Medulla oblongata (tissue), 1 donor: ENCODE measurements at regions not wholly inside any gene's neighbourhood (a gene's known extent, or its start where the extent isn't known, plus 50 kb on each side); places are given as distances from the start of the nearest gene placed in this dataset.
"Not testable (repeated sequence)": the region's sequence is repeated elsewhere in the genome, so short reads cannot be mapped to it uniquely, and the experiment has no call there.

Source experiments
- DNase-seq: peaks from one replicate; pipeline ENCODE4 v3.0.0-alpha.2; 2015; ENCODE audit errors: extremely low spot score

GRCh38 chr13:65401315-65401714 is 1828.8 kb downstream of the PCDH9 start:
- no peak for DNase-seq

DNA sequence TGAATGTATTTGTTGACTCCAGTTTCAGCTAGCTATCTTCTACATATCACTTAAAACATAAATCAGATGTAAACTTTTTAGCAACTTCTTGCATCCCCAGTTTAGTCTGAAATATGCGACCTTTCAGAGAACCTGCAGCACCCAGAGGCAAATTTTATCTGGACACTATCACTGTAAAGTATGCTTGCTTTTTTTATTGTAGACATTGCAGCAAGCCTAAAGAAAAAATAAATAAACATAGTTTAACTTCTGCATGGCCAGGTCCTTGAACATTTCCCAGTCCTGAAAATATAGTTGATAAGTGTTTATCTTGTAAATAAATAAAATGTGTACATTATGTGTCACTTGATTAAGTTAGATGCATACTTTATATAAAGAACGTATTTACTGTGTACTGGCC is 1829.4 kb downstream of the PCDH9 start:
- no peak for DNase-seq

DNA sequence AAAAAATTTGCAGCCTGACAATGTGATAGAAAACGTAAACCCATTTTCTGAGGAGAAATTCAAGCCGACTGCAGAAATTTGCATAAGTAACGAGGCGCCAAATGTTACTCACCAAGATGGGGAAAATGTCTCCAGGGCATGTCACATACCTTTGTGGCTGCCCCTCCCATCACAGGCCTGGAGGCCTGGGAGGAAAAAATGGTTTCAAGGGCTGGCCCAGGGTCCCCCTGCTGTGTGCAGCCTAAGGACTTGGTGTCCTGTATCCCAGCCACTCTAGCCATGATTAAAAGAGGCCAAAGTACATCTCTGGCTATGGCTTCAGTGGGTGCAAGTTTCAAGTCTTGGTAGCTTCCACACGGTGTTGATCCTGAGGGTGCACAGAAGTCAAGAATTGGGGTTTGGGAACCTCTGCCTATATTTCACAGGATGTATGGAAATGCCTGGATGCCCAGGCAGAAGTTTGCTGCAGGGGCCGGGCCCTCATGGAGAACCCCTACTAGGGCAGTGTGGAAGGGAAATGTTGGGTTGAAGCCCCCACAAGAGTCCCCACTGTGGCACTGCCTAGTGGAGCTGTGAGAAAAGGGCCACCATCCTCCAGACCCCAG is 1842.3 kb downstream of the PCDH9 start:
- DNase-seq: no peak

DNA sequence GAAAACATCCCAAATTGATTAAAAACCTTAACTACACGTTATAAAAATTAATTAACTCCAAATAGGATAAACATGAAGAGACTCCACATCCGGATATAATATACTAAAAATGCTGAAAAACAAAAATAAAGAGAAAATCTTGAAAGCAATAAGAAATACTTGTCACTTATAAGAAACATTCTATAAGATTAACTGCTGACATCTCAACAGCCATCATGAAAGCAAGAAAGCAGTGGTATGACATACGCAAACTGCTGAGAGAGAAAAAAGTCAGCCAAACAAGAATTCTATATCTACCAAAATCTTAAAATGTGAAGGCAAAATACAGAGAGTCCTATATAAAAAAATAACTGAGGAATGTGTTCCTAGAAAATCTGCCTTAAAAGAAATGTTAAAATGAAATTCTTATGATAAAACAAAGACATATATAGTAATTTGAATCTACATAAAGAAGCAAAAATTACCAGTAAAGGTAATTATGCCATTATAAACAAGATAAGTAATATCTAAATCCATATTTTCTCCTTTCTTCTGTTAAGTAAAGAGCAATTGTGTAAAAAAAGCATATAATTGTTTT is 1851.1 kb downstream of the PCDH9 start:
- no peak for DNase-seq

GRCh38 chr13:65378484-65378883 is 1851.7 kb downstream of the PCDH9 start:
- DNase-seq: no peak

DNA sequence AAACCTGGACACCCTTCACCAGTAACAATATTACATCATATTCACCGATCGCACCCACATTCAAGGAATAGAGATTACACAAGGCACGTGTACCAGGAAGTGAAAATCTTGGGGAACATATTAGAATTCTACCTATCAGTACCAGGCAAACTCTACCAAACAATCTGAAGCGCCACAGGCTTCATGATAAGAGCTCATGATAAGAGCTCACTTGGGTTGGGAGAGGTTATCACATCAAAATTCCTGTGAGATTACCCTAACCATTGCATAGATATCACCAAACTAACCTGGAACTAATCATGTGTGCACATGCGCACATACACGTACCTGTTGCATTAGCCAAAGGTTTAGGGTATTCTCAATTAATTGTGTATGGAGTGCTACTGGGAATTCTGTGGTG is 1861.3 kb downstream of the PCDH9 start:
- no peak for DNase-seq

DNA sequence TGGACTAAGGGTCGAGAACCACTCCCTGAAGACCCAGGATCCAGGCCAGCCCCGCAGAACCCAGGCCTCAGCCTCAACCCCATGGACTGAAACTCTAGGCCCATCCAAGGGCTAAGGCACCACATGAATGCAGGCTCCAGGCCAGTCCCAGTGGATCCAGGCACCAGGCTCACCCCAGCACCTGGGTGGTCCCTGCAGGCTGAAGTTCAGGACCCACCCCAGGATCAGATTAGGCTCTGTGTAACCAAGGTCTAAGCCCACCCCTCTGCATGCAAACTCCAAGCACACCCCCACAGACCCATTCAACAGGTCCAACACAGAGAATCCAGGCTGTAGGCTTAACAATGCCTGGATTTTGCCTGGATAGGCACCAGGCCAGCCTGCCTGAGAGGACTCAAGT is 1876.2 kb downstream of the PCDH9 start:
- DNase-seq: no peak

- DNase-seq: not testable (repeated sequence)
Observed at GRCh38 chr13:65353150-65353549, 1877.0 kb downstream of the PCDH9 start.

DNA sequence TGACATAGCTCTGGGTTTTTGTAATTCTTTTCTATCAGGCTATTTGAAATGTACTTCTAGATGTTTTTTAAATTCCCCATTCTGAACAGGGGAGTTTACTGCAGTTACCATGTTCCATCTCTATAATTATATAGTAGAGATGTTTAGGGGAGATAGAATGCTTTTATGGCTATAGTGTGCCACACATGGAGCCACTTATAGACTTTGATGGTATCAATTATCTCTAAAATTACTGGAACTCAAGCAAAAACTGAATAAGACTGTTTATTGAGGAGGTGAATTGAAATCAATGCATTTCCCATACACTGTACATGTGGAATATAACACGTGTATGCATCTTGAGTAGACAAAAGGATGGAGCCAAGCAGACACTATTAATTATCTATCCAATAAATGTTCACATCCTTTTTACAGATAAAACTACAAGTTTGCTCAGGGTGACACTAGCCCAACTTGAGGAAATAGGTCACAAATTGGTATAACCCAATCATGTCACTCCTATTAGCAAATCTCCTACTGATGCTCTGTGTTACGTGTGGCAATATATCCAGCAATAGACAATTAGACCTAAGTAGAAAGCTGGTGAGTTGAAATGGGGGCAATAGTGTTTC is 1882.6 kb downstream of the PCDH9 start:
- no peak for DNase-seq

DNA sequence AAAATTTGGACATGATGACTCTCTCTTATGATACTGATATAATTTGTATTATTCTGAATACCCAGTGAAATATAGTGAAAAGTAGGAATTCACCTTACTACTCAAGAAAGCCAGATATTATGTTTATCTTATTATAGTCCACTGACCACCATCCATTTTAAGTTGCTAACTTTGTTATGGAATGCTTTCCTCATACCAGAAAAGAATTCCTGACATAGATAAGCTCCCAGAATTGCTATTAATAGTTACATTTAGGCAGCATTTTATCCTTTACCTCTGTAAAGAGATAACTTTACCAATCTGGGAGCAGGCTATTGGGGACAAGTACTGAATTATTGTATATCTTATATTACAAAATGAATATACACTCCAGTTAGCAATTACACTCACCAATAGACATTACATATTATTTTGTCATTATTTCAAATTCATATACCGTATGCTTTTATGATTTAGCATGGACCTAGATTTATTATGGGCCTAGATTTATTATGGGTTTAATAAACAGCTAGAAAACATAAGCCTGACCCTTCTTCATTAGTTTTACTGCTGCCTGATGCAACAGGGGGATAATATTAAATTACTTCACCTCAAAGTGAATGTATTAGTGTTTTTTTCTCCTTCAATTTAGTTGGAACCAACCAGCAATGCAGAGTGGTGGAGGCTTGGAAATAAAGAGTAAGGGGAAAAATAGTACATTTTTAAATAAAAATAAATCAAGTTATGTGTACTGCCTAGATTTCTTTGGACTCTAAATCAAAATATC is 1886.1 kb downstream of the PCDH9 start:
- no peak for DNase-seq

DNA sequence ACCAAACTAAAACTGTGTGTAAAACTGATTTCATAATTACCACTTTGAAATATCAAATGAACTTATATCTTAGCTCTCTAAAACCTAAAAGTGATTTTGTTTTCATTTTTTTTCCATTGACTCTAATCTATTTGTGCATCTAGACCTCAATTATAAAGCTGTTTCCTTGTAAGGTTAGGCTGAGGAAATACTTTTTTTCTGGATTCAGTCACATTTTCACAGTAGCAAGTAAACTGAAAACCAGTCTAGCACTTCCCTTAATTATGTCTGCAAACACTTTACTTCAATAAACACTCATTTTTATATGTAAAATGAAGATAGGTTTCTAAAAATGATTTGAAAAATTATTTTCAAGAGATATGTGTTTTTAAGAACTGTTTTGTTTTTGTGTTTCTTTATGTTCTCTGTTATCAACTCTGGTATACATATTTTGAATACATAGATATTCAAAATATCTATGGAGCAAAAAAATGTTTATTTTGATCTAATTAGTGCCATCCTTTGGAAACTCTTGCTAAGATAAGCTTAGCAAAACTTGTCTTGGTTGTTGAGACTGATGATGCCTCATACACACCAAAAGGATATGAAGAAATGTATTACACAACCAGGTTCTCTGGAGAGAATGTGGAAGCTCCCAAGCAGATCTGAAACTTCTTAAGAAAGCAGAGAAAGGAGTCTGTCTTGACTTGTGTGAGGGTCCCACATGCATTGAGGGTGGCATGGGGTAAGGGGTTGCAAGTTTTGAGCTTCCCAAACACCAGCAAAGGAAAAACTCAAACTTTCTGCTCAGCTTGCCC is 1887.4 kb downstream of the PCDH9 start:
- no peak for DNase-seq

DNA sequence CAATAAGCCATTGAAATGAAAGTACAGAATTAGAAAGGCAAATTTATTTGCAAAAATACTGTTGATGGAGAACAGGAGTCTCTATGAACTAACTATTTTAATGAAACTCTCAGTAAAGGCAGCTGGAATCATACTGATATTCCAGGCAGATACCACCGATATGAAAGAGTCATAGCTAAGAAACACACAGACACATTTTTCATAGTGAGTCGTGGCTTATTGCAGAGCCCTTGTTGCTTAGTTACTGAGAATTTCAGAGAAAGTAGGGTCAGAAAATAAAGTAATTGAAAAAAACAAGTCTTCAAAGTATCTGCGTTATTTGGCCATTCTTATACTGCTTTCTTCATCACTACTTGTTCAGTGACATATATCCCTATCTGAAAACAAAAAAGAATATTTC is 1890.9 kb downstream of the PCDH9 start:
- no peak for DNase-seq

DNA sequence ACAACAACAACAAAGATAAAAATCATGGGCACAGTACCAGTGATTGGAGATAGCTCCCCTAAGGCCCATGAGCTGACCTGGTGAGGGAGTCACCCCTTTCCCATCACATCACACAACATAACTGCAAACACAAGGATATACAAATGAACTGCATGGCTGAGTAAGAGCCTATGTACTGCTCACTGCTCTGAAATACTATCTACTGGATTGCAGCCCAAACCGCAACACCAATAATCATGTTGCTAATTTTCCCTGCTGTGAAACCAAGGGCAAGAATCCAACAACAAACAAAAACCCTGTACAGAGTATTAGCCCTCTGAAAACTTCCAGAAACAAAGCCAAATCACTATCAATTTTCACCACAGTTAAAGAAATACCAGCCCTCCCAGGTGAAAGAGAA is 1893.2 kb downstream of the PCDH9 start:
- DNase-seq: no peak

GRCh38 chr13:65336087-65336749 is 1893.9 kb downstream of the PCDH9 start:
- no peak for DNase-seq

GRCh38 chr13:65330691-65331090 is 1899.4 kb downstream of the PCDH9 start:
- DNase-seq: no peak

DNA sequence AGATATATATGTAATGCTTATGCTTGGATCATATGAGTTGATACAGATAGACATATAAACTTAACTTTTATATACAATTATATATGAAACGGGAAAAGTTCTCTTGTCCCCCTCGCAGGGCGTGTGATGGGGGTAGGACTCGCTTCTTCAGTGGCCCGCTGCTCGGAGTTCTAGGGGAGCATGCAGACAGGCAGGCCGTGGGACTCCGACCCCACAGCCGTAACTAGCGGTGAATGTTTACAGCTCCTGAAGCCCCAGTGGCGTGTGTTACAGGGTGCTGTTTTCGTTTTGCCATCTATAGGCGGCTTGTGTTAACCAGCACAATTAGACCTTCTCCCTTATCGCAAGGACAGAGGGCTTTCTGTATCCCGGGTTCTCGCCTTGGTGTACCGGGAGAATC is 1899.8 kb downstream of the PCDH9 start:
- DNase-seq: no peak

GRCh38 chr13:65323192-65323591 is 1906.9 kb downstream of the PCDH9 start:
- not testable (repeated sequence) for DNase-seq

GRCh38 chr13:65321423-65321822 is 1908.7 kb downstream of the PCDH9 start:
- DNase-seq: not testable (repeated sequence)

GRCh38 chr13:65314008-65314407 is 1916.1 kb downstream of the PCDH9 start:
- no peak for DNase-seq

DNA sequence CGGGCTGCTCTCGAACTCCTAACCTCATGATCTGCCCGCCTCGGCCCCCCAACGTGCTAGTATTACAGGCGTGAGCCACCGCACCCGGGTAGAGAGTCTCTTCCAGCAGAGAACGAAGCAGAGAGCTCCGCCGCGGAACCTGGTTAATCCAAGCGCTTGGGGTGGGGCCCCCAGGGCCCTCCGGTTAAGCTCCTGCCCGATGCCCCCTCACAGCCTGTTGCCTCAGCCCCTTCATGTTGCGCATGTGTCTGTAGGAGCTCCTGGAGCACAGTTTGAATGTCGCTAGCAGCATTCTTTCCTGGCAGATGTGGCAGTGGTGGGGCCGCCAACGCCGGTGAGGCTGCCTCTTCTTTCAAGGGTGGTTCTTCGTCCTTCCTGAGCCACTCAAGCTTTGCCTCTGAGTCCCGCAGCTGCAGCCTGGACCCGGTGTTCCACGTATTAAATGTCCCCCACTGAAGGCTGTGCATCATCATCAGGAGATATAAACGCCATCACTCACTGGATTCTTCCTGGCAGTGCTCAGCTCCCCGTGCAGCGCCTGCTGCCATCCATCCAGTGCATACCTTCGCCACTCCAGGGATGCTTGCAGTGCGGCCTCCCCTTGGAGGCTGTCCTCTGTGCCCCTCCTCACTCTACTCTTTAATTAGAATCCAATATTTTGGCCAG is 1919.3 kb downstream of the PCDH9 start:
- DNase-seq: no peak

DNA sequence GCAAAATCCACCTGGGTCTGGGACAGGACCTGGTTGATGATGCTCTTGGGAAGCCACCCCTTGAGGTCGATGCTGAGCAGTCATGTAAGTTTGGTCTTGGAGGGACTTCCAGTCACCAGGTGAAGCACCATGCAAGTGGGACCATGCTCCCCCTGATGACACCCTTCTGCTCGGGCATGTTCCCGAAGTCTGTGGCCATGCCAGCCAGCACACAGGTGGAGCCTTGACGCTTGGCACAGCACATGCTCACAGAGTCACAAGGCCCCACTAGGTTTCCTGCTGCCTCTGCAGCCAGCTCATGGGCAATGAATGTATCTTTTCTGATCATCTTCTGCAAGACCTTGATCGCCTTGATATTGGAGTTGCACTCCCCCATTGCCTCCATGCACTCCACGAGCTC is 1920.2 kb downstream of the PCDH9 start:
- no peak for DNase-seq
